Activated CD8-positive, alpha-beta memory T cell treated with anti-CD3 and anti-CD28 coated beads, Interleukin-2, amount 50 U/mL, for 1 hour (primary cell): ENCODE measurements at regions not wholly inside any gene's neighbourhood (a gene's known extent, or its start where the extent isn't known, plus 50 kb on each side); places are given as distances from the start of the nearest gene placed in this dataset.
"Not testable (repeated sequence)": the region's sequence is repeated elsewhere in the genome, so short reads cannot be mapped to it uniquely, and the experiment has no call there.

ENCODE experiments used
- DNase-seq: peaks from one replicate; pipeline ENCODE4 v3.0.0-alpha.2; 2020; ENCODE audit errors: extremely low read depth

DNA sequence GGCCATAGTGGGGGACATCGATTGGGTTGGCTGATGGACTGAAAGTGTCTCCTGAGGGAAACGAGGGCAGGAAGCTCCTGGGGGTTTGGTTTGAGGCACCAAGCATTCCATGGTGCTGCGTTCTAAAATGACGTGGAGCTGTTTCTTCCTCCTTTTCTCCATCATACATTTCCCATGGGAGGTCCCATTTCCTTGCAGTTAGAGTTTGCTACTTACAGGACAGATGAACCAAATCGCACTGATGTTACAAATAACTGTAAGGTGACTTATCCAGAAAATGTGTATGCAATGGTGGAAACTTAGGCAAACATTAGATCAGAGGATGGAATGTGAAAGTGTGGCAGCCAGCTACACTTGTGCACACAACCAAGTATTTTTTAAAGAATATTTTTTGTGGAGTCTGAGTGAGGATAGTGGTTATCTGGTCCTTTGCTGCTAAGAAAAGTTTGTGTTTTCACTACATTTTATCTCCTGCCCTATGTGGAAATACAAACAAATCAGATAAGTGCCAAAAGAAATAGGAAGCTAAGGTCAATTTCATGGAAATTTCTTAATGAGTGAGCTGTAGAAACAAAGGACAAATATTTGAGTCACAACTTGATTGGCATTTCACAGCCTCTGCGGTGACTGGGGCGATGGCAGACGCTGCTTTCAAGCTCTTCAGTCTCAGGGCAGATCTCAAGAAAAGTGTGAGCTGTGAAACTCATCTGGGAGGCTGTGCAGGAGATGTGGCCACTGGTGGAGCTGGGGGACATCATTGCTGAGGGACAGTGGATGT is 256.2 kb downstream of the TSN start:
- DNase-seq, result no peak

- DNase-seq, result no peak
These were observed 263.3 kb downstream of the TSN start for GRCh38 chr2:122018736-122019135.

- DNase-seq, result no peak
These were observed 264.3 kb downstream of the TSN start for GRCh38 chr2:122019724-122020123.

DNA sequence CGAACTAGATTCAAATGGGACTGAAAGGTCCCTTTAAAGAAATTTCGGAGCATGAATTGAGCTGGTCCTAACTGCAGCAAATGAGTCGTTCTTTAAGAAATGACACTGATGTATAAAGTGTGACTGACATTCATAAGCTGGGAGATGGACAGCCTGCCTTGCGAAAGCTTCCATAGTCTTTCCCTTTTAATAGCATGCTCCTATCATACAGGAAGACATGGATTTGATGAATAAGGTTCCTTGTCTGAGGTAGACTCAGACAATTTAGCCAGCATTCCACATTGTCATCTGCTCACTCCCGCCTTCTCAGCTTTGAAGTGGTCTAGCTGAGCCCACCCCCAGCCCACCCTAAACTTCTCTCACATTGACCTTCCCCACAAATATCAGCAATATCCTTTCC is 264.9 kb downstream of the TSN start:
- DNase-seq, result no peak

DNA sequence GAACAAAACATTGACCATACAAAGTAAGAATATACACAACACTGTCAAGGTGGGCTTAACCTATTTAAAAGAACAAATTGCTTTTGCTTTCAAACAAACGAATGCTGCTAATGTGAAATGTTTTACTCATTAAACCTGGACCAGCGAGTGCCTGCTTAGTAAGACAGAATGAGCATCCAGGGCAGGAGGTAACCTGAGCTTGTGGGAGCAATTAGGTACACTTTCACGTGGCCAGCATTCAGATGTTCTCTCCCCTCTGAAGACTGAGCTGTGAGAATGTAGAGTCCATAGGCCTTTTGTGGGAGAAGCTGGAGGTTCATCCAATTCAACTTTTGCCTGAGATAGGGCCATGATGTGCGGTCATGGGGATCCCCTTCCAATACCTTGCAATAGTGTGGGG is 266.5 kb downstream of the TSN start:
- no peak for DNase-seq

DNA sequence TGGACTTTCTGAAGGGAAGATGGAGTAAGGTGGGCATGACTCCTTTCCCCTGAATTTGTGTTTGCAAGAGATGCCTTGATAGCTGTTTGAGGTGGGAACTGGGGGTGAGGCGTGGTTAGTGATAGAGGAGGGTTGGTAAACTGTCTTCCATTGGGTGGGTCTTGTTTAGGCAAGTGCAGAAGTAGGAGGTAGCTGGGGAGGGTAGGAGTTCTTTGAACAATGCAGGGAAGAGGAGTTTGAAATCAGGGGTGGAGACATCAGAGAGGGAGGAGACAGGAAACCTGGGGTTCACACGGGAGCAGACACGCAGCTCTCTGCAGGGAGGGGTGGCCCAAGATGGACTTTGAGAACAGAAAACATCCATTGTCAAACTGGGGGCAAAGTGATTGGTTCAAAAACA is 267.1 kb downstream of the TSN start:
- DNase-seq, result no peak

DNA sequence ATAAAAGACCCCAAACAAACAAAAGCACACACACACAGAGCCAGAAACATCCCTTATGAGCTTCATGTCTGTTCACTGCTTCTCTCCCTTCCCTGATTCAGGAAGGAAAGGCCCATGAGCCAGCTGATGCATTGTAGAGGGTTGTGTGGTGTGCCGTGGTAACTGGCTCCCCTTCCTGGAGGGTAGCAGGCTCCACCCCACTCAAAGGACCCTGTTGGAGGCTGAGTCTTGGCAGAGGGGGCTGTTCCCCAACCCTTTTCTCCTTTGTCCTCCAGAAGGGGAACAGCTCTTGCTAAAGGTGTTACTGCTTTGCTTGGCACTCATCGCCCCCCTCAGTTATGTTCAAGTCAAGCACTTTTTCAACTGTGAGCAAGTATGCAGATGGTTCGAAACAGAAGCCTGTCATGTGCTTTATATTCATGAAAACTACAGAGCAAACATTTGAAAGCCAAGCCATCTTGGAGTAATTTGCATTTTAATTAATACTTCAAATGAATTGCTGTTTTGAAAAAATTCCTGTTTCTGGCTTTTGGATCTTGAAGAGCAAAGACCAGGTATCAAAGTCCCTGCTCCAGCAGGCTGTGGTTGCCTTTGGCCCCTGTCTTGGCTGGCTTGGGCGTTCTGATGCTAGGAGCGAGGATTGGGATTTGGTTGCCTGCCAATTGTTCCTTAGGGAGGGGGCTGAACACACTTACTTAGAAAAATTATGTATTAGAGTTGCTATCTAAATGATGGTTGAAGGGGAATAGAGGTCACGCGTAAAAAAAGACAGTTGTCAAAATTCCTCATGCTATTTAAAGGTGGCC is 267.8 kb downstream of the TSN start:
- no peak for DNase-seq

- DNase-seq, result no peak
These were observed 272.2 kb downstream of the TSN start for GRCh38 chr2:122027510-122028217.

- DNase-seq, result no peak
These were observed 273.1 kb downstream of the TSN start for GRCh38 chr2:122028371-122029100.

DNA sequence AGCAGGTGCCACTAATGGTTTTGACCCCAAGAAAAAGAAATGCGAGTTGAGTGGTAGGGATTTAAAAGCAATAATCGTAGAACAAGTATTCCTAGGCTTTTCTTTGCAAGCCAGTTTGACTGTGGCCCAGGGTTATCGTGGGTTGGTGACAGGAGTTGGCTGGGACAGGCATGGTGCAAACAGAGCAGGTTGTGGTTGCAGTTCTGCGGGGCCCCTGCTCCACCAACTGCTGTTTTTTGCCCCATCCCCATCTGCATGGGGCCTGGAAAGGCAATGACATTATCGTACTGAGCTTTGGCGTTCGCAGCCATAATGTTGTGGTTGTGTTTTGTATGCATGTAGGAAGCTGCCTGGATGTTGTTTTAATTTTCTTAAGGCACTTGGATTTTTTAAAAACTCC is 274.0 kb downstream of the TSN start:
- DNase-seq, result no peak

DNA sequence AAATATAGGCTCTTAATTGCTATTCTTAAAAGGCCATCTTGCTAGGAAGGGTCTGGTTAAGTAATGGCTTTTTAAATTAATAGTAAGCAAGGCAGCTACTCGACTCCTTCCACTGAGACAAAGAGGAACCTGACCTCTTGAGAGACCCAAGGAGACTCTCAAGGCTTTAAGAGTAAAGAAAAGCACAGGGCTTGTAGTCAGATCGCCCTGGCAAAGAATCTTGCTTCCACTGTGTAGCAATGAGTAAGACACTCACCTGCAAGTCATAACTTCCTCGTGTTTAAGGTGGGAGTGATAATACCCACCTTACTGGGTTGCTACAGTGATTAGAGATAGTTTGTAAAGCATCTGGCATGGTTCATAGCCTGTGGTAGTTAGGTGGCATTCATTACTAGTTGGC is 274.5 kb downstream of the TSN start:
- no peak for DNase-seq

DNA sequence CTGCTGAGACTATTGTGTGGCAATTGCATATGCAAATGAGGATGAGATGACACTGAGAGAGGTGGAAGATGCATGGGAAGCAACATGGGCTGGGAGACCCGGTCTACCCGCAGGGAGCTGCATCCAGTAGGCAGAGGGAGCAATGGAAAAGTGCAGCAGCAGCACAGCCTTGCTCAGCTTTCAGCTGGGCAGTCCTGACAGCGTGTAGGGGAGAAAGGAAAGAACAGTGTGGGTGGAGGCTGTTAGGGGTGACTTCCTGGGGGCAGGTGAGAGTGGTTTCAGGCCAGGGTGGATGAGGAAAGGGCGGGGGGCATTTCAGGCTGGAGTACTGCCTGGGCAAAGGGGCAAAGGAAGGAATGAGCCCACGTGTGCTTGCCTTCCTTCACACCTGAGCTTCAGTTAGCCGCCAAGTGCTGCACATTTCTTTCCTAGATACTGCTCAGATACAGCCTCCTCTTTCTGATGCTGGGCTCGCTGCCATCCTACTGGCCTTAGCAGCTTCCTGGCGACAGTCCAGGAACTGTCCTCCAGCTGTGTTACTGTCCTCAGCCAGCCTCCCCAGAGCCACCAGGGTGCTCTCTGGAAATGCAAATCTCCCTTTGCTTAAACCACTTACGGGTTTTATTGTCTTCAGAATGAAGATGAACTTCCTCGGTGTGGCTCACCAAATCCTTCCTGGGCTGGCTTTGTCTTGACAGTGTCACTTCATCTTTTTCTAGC is 276.3 kb downstream of the TSN start:
- DNase-seq, result no peak

GRCh38 chr2:122032264-122032645 is 276.8 kb downstream of the TSN start:
- no peak for DNase-seq

- no peak for DNase-seq
These were observed 278.3 kb downstream of the TSN start for GRCh38 chr2:122033778-122034177.

GRCh38 chr2:122034344-122034743 is 278.9 kb downstream of the TSN start:
- DNase-seq, result no peak

DNA sequence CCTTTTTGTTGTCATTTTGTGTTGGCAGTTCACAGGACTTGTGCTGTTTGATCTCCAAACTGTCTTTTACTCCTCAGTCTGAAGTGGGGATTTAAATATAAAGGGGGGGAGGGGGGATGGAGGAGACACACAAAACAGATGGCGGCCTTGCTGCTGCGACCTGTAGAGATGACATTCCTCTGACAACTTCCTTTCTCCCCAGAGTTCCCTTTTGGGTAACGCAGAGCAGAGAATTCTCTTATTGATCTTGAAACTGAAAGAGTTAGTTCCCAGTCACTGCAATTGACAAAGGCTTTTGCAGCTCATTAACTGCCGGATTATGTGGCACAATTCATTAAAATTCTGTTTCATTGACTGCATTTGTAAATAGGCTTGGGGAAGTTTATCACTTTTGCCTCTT is 279.3 kb downstream of the TSN start:
- no peak for DNase-seq

DNA sequence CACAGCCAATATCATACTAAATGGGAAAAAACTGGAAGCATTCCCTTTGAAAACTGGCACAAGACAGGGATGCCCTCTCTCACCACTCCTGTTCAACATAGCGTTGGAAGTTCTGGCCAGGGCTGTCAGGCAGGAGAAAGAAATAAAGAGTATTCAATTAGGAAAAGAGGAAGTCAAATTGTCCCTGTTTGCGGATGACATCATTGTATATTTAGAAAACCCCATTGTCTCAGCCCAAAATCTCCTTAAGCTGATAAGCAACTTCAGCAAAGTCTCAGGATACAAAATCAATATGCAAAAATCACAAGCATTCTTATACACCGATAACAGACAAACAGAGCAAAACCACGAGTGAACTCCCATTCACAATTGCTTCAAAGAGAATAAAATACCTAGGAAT is 283.4 kb downstream of the TSN start:
- DNase-seq, result not testable (repeated sequence)

DNA sequence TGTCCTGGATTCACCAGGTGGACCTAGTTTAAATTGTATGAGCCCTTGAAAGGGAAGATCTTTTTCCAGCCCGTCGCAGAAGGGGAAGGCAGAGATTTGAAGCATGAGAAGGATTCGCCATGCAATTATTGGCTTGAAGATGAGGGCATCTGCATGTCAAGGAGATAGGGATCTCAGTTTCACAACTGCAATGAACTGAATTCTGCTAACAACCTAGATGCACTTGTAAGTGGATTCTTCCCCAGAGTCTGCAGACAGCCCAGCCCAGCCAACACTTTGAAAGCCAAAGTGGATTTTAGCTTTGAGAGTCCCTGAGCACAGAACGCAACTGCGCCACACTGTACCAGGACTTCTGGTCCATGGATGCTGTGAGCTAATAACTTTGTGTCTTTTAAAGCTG is 286.0 kb downstream of the TSN start:
- DNase-seq, result no peak

- not testable (repeated sequence) for DNase-seq
These were observed 296.2 kb downstream of the TSN start for GRCh38 chr2:122051659-122052058.

DNA sequence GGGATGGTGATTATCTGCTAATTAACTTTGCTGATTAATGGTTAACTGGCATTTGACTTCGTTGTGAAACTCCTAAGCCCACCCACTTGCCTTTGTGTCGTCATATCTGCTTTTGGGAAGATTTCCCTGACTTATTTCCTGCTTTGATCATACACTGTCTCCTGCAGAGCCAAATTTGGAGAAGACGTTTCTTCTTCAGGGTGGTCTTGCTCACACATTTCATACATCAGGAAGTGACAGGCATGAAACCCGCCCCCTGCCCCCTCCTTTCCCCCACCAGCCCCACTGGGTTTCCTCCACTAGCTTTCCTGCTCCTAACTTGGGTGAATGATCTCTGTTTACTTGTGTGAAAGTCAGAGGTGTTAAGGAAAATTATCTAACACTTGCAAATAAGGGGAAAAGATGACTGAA is 300.1 kb downstream of the TSN start:
- no peak for DNase-seq

GRCh38 chr2:122056853-122057252 is 301.4 kb downstream of the TSN start:
- DNase-seq, result no peak
